Ecto neural progenitor cell (in vitro differentiated cells): ENCODE measurements at regions not wholly inside any gene's neighbourhood (a gene's known extent, or its start where the extent isn't known, plus 50 kb on each side); places are given as distances from the start of the nearest gene placed in this dataset.

ENCODE experiments used
- DNase-seq: peaks from one replicate; pipeline ENCODE4 v3.0.0-alpha.2; 2018; ENCODE audit warnings: low spot score

DNA sequence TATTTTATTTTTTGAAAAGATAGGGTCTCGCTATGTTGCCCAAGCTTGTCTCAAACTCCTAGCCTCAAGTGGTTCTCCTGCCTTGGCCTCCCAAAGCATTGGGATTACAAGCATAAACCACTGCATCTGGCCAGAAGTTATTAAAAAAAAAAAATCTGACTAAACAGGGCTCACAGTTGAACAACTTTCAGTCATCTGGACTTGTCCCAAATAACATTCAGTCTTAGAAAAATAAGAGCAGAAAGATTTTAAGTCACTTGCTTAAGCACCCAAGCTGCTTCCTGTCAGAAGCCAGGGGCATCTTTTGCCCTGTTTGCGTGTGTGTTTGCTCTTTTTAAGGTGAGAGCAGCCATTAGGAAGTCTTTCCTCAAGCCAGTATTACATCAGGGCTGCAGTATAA lies 286.8 kb downstream of the LMO4 start:
- DNase-seq = no peak

DNA sequence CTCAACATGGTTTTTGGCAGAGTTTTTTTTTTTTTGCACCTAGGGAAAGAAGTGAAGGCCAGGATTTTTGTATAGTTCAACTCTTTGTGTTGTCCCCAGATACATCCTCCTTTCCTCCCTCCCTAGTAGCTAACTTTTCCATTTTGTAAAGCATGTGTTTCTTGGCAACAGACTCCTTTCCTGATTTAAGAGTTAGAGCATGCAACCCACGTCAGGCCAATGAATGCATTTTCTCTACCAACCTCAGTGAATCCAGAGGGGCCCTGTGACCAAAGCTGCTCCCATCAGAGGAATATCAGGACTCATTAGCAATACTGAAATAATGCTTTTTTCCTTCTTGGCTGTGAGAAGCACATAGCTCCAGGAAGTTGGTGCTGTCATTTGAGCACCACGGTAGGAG lies 287.2 kb downstream of the LMO4 start:
- DNase-seq = no peak

DNA sequence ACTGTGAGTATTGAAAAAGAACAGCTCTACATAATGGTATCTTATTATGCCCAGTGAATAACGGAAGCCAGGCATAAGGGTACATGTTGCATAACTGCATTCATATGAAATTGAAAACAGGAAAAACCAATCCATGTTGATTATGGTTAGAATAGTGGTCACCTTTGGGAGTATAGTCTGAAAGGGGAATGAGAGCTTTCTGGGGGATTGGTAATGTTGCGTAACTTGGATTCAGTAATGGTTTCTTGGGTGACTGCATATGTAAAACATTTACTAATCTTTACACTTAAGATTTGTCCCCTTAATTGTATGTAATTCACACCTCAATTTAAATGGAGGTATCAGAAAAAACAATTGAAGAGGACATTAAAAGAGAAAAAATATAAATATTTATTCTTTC lies 292.1 kb downstream of the LMO4 start:
- no peak for DNase-seq

DNA sequence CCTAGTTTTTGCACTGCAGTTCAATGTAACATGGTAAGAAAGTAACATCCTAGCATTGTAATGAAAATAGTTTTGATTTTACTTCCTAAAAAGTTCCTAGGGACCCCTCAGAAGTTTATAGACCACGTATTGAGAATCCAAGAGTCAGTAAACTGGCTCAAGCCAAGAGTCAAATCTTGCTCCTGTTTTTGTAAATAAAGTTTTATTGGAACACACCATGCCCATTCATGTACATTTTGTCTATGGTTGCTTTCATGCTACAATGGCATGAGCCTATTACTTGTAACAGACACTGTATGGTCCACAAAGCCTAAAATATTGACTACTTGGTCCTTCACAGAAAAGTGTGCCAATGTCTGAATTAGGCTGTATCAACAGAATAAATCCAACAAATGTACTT lies 301.0 kb downstream of the LMO4 start:
- no peak for DNase-seq

DNA sequence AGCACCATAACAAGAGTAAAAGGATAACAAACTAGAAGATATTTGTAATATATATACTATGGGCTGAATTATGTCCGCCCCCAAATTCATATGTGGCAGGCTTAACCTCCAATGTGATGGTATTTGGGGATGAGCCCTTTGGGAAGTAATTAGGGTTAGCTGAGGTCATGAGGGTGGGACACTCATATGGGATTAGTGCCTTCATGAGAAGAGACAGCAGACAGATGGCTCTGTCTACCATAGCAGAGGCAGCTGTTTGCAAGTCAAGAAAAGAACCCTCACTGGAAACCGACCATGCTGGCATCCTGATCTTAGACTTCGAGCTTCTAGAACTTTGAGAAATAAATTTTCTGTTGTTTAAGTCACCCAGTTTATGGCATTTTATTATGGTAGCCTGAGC lies 303.6 kb downstream of the LMO4 start:
- no peak for DNase-seq

DNA sequence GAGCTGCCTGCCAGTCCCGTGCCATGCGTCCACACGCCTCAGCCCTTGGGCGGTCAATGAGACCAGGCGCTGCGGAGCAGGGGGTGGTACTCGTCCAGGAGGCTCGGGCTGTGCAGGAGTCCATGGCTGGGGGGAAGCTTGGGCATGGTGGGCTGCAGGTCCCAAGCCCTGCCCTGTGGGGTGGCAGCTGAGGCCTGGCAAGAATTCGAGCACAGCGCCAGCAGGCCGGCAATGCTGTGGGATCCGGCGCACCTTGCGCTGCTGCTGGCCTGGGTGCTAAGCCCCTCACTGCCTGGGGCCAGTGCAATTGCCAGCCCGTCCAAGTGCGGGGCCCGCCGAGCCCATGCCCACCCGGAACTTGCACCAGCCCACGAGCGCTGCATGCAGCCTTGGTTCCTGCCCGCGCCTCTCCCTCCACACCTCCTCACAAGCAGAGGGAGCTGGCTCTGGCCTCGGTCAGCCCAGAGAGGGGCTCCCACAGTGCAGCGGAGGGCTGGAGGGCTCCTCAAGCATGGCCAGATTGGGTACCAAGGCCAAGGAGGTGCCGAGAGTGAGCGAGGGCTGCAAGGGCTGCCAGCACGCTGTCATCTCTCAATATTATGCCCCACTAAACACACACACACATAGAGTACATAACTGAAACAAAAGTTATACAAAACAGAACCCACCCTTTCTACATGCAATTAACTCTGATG lies 307.7 kb downstream of the LMO4 start:
- no peak for DNase-seq

- no peak for DNase-seq
Observed at GRCh38 chr1:87638636-87639035, 310.0 kb downstream of the LMO4 start.

GRCh38 chr1:87641996-87642395 lies 313.3 kb downstream of the LMO4 start:
- DNase-seq = no peak

DNA sequence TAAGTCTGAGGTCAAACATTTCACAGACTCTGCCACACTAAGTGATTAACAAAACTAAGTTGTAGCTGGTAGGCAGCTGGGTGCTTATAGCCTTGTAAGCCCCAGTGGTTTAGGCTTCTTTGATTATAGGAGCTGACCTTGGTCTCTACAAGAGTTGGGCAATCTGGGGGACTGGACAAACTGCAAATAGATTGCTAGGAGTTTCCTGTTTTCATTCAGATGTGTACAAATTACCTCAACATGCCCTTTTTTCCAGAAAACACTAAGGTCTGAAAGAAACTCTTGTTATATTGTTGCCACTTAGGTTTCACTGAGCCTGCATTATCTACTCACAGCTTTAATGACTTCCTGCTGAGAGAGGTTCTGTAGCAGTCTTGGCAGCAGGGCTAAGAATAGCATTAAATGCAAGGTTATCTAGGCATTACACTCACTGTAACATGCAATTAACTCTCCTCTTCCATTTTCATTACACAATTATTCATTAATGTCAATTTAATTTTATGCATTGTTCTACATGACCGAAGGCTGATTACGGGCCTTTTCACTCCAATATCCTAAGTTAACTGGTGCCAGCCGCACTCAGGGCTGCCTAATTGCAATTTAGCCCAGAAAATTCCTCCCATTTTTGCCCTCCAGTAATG lies 314.0 kb downstream of the LMO4 start:
- no peak for DNase-seq

DNA sequence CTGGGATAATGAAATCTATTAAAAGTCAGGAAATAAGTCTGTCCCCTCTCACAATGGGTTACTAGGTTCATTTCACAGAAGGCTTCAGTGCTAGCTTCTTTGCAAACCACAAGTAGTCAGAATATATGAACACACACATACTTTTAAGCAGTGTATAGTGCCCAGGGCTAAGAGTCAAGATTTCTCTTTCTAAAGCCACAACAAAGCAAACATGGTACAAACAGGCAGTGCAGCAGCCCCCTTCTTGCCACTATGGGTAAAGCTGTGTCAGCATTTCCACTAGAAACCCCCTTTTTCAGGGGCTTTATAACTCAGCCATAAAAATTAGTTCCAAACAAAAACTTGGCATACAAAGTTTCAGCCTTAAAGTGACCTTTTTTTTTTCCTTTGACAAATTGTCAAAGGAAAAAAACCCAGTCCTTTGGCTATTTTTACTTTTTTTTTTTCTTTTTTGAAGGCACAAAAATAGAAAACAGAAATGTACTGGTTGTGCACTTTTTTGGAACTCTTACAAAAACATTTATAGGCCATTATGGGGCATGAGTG lies 315.4 kb downstream of the LMO4 start:
- no peak for DNase-seq

GRCh38 chr1:87644579-87645190 lies 316.0 kb downstream of the LMO4 start:
- no peak for DNase-seq

- DNase-seq = no peak
Observed at GRCh38 chr1:87647430-87648177, 318.9 kb downstream of the LMO4 start.

GRCh38 chr1:87648323-87649119 lies 319.8 kb downstream of the LMO4 start:
- DNase-seq = no peak

- DNase-seq = no peak
Observed at GRCh38 chr1:87650306-87650705, 321.6 kb downstream of the LMO4 start.

DNA sequence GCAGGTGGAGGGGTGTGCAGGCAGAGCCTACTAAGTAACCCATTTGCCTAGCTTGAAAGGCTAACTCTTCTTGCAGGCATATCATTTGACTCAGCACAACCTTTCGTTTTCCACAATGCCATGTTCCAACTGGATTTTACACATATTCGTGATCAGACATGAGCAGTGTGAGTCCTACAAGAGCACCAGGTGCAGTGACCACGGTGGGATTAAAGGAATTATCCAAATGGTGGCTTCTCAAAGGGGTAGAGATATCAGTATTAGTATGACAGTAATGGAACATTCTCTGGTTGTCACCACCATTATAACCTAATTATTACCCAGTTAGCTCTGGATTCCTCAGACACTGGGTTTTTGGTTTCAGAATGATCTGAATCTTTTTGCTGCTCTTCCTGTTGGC lies 323.5 kb downstream of the LMO4 start:
- DNase-seq = no peak

DNA sequence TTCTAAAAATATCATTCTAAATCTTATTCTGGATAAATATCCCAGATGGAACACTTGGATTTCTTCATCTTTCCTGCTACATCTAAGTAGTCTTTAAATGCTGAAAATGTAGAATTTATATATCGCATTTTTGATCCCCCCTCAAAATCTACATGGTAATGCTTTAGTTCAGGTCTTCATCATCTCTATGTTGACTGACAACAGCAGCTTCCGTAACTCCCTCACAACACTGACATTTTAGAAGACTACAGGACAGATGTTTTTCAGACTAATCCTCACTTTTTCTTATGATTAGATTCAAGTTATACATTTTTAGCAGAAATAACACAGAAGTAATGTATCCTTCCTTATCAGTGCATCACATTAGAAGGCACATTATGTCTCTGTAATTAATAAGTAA lies 336.5 kb downstream of the LMO4 start:
- DNase-seq = no peak

DNA sequence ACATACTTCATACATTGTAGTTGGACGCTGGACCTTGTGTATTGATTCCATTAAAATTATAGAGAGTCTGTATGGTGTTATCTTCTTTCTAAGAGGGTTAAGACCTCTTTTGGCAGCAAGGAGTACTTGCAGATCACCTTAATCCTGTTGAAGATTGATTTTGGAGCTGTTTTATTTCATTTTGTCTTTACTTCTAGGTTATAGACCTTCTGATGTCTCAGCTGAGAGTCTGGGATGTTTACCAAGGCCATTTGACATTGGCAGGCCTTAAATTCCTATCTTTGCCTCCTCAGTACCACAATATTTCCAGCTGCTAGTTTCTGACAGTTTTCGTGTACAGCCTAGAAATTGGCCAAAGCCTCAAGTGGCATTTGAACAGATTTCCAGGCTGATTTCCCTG lies 338.0 kb downstream of the LMO4 start:
- no peak for DNase-seq

DNA sequence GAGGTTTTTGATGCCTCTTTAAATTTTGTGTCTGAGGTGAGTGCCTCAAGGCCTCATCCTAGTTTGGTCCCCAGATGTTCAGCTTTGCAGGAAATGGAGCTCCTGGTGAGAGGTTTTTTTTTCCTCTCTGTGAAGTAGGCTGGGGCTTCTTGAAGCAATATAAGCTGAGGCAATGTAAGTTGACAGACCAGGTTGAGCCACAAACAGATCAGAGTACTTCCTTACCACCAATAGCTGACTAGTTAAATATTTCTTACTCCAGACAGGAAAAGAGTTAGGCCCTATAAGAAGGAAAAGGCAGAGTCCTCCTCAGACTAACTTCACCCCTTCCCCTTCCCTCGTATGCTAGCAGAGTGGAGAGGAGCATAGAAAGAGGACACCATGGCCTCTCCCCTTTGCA lies 341.0 kb downstream of the LMO4 start:
- no peak for DNase-seq

DNA sequence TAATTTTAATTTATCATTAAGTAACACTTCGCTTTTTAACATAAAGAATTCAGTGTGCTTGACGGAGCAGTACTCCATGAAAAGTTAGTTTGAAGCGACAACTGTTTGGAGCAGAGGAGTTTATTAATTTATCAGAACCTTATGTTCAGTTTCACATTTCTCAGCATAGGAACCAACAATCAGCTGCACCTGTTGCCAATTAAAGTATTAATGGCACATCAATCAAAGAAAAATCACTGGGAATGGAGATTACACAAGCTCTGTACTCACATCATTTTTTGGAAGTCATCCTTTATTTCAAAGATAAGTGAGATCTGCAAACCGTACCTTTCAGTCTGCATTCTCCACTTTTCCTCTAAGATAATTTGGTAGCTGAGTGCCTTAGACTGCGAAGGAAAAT lies 344.6 kb downstream of the LMO4 start:
- no peak for DNase-seq

- DNase-seq = no peak
Observed at GRCh38 chr1:87673748-87674147, 345.1 kb downstream of the LMO4 start.

GRCh38 chr1:87674791-87675190 lies 346.1 kb downstream of the LMO4 start:
- DNase-seq = no peak

DNA sequence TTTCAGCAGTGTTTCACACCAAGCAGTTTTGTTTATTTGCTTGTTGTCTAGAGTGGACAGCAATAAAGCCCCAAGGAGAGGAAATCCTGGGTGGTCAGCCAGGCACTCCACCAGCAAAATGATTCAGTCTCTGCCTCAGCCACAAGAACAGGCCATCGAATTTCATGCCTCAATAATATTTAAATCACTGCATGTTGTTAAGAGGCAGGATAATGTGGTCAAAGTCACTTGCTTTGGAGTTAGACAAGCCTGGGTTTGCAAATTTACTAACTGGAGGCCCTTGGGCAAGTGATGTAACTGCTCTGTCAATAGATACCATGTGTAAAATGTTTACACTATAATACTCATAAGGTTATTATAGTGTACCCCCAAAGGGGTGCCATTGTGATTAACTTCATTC lies 349.6 kb downstream of the LMO4 start:
- no peak for DNase-seq
